Stimulated activated CD8-positive, alpha-beta memory T cell treated with anti-CD3 and anti-CD28 coated beads, Interleukin-15, amount 100 ng/mL, for 4 hours (primary cell): ENCODE measurements at regions not wholly inside any gene's neighbourhood (a gene's known extent, or its start where the extent isn't known, plus 50 kb on each side); places are given as distances from the start of the nearest gene placed in this dataset.

Experiments used
- DNase-seq, 2 donors: peaks; one replicate each; pipeline ENCODE4 v3.0.0-alpha.2; 2020; ENCODE audit warnings: low read depth in 2 of 2

DNA sequence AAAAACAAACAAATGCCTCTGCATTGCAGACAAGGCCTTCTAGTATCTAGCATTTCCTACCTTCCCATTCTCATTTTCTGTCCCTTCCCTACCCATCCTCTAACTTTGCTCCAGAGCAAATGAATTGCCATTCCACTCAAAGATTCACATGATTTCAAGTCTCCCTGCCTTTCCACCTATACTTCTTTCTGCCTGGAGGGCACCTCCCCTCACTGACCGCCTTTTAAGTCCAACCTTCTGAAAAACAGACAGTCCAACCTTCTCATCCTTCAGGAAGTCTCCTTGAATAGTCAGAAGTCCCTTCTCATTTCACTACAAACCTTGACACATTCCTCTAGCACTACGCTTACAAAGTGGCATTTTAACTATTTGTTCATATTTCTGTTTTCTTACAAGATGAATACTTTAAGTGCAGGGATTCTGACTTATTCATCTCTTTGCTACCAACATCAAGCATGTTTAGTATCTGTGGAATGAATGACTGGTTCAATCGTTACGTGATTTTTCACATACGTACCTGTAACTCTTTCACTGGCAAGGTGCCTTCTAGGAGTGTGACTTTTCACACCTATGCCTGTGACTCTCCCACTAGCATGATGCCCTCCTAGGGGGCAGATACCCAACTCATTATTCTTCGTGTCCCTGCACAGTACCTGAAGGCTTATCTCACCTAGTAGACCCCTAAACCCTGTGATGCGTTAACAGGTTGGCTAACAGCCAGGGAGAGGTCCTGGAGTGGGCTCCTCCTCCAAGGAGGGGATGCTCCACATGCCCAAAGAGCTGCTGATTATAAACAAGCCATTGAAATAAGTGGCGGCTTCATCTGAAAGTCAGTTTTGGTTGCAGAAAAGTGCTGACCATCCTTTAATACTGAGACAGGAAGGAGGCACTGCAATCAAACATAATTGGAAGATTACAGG lies 356.2 kb downstream of the MYCN start:
- DNase-seq, result no peak

DNA sequence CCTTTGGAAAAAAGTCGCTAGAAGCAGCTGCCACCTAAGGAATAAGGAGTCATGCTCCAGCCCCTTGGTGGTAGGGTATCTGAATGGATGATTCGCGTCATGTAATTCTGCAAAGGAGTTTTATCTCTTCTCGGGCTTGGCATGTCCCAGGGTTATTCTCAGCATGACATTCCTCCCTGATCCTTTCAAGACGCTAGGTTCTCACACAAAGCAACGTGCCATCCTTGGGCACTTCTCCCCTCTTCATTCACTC lies 355.6 kb downstream of the MYCN start:
- no peak for DNase-seq

- no peak for DNase-seq
Observed at GRCh38 chr2:16294791-16295190, 354.4 kb downstream of the MYCN start.

DNA sequence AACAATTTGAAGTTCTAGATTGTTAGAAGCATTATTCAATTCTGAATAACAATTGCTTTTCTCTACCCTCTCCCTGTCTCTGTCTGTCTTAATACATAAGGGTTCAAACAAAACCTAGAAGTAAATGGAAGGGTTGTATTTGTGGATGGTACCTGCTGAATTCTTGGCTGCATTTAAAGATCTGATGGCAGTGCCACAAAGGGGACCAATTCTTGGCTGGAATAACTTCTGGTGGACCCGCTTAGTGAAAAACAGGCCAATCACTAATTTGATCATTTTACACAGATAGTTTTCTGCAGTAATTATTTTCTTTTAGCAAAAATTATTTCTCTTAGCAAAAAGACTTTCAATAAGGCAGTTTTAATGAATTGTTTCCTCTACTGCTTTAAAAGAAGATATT lies 353.5 kb downstream of the MYCN start:
- DNase-seq, result no peak

DNA sequence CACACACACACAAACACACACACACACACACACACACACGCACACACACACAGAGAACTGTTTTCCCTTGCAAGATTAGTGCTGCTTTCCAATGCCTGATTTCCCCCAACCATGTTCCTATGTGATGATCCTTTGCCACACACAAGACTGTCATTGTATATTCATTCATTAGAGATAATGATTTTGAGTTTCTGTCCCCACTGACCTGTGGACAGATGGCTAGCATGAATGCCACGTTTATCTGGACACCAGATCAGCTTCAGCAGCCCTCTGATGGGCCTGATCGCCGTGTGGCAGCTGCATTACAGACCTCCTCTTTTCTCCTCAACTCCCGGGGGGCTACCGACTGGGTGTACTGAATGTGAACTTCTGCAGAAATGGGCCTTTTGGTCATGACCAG lies 353.0 kb downstream of the MYCN start:
- no peak for DNase-seq

DNA sequence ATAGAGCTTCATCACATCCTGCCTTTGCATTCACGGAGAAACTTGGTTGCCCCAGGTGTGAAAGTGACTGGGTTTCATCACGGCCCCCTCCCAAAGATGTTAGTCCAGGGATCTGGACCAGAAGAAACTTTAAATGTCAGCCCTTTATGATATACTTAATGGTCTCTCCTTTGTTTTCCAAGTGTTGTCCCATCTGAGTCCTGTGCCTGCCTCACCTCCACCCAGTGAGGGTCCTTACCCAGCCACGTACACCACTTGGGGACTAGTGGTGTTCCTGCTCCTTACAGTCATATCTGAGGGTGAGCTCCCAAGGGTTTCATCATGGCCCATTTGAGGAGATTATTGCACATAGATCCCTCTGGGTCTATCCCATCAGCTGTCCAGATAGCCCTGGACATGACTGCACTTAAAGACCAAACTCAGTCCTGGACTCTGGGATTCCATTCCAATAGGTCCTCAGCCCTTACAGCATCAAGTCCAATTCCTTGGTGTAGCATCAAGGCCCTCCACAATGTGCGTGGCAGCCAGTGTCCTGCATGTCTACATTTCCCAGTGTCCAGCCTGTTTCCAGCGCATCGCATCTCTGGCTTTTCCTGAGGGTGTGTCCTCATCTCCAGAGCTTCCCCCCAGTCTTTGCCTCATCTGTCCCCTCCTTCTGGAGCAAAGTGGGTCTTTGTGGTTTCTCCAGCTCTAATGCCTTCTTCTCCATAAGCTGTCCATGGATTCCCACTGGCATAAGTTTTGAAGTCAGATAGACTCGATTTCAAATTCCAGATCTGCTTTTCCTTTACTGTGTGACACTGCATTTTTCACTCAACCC lies 351.6 kb downstream of the MYCN start:
- DNase-seq, result no peak

- DNase-seq, result no peak
Observed at GRCh38 chr2:16291226-16291625, 350.9 kb downstream of the MYCN start.

DNA sequence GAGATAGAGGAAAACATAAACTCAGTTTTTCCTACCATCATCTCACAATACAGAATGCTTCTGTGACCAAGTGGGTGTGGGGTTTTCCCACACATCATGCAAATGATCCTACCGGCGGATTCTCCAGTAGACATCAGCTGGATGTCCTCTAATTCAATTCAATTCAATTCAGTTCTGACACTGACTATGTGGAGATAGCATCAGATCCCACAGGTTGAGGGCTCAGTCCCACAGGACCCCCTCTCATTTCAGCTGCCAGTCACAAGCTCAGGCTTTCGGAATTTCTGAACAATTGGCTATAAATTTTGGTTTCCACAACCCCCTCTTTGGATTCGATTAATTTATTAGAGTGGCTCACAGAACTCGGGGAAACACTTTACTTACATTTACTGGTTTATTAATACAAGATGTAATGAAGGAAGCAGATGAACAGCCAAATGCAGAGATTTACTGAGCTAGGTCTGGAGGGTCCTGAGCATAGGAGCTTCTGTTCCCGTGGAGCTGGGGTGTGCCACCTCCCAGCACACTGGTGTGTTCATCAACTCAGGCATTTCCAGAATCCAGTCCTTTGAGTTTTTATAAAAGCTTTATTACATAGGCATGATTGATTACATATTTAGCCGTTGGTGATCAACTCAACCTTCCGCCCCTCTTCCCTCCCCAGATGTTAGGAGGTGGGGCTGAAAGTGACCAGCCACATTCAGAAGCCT lies 350.1 kb downstream of the MYCN start:
- no peak for DNase-seq

- no peak for DNase-seq
Observed at GRCh38 chr2:16288371-16289112, 348.2 kb downstream of the MYCN start.

DNA sequence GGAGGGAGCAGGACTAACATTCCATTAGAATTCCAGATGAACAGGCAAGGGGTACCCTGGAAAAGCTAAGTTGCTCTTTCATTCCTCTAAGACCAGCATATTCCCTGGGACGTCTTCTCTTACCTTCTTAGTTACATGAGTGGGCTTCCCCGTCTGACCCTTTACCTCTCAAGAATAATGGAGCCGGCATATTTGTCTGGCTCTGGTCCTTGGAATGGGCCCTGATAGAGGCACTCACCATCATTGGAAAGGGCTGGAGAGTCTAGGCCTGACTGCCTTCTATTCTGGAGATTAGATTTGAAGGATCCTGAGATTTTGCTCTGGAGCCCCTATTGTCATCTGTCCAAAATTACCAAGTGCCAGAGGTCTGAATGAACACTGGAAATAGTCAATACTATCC lies 347.5 kb downstream of the MYCN start:
- DNase-seq, result no peak

GRCh38 chr2:16287281-16287680 lies 346.9 kb downstream of the MYCN start:
- DNase-seq, result no peak

DNA sequence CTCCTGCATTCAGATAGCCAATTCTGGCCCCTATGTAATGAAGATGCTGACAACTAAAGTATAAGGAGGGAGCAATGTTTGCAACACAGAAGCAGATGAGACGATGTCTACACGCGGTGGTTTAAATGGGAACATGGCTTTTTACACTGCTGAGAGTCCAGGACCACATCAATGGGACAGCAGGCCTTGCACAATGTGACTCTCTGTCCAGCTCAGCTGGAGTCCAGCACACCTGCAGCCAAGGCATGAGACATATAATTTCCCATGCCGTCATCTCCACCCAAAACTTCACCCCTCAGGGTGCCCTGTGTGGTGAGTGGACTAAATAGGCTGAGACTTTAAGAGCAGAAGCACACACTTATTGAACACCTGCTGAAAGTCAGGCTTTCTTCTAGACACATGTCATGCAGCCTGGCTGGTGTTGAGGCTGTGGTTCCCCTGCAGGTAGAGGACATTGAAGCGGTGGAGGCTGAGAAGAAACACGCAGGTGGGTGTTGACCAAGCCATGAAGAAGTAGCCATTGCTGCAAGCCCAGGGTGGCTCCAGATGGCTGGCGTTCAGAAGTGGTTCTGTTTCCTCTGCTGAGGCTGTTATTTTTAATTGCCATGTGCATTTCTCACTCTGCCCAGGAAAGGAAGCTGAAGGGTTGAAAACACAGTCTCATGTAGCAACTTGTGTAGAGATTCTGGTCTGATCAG lies 345.6 kb downstream of the MYCN start:
- DNase-seq, result no peak

DNA sequence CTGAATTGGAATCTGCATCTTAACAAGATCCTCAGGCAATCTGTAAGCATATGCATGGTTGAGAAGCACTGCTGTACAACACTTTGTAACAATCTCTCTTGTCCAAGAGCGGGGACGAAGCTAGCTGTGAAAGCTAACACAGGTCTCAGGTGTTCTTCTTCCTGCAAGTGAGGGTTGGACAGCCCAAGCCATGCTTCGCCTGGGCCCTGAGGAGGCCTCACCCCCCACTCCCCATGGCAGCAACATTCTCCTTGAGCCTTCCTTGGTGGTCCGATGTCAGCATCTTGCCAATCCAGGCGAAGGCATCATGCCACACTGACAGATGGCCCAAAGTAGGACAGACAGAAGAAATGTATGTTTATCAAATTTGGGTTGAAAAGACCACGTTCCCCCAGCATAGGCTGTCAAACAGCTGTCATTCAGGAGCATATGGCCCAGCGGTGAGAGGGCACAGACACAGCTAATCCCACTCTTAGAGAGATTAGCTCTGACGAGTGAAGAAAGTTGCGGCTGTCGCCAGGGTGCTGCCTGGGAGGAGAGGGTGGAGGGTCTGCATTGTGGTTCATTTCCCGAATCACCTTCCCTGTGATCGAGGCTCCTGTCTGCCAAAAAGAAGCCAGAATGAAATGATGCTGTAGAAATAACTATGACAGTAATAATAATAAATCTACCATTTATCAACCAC lies 344.7 kb downstream of the MYCN start:
- no peak for DNase-seq

- DNase-seq, result no peak
Observed at GRCh38 chr2:16283071-16283850, 342.9 kb downstream of the MYCN start.

DNA sequence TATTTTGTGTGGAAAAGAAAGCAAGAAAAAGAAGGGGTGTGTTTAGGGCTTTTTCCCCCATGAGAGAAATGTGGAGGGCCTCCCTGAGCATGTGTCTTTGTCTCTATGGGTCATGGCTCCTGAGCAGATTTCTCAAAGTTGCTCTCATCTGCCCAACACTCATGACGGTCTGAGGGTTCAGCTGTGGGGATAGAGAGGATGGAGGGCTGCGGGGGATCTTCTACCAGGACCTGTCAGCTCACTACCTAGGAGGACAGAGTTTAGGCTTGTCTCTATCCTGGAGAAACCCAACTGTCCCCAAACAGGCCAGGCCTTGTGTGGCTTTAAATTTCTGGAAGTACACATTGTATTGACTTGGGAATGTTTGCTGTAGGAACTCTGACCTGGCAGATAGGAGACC lies 342.2 kb downstream of the MYCN start:
- DNase-seq, result no peak

DNA sequence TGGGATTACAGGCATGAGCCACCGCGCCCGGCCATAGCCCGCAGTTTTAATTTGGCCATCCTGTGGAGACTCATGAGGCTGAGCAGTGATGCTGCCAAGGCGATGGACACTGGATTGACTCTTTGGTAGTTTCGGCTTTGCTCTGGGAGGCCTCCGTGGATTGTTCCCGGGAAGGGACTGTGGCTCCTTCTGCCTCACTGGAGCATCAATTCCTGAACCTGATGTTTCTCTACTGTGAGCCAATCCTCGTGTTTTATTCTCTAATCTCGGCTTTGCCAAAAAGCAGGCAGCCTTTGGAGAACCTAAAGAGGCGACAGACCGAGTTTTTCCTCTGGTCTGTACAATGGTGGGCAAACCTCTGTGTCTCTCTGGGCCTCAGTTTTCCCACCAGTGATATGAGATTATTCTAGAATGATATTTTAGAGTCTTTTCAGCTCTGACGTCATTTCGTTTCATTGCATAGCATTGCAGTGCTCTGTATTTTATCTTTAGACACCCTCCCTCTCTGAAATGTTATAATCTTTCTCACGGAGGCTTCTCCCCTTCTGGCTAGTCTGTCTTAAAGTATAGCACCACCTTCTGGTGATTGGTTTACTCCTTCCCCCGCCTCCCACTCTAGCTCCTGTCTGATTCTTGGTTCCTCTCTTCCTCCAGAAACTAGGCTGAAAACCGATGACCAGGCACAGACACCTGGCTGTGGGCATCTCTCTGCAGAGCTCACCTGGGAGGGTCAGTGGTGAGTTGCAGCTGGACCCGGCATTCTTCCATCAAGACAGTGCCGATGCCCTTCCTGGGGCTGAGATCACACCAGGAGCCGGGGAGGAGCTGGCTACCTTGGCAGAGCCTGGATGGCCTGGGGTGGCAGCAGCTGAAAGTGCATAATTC lies 341.3 kb downstream of the MYCN start:
- no peak for DNase-seq

- no peak for DNase-seq
Observed at GRCh38 chr2:16280081-16280480, 339.7 kb downstream of the MYCN start.

DNA sequence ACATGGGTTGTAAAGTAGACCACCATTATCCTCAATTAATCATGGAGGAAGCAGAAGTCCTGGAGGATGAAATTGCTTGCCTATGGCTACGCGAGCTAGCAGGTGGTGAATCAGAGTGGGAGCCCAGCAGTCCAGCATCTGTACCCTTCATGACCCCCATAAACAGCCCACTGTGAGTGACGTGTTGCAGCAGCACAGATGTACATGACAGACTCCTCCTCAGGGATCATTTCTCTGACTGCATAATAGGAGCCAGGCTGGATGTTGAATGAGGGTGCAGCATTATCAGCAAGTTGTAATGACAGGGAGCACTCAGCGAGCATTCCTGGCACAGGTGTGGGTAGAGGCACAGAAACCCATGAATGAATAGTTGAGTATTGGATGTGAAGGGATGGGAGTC lies 339.3 kb downstream of the MYCN start:
- no peak for DNase-seq

- no peak for DNase-seq
Observed at GRCh38 chr2:16279201-16279570, 338.8 kb downstream of the MYCN start.
